ENCODE measurements at regions not wholly inside any gene's neighbourhood (a gene's known extent, or its start where the extent isn't known, plus 50 kb on each side); places are given as distances from the start of the nearest gene placed in this dataset.

GRCh38 chr21:25330266-25330665 is 277.0 kb downstream of the MRPL39 start:
- TF ChIP-seq, protein P1, sequence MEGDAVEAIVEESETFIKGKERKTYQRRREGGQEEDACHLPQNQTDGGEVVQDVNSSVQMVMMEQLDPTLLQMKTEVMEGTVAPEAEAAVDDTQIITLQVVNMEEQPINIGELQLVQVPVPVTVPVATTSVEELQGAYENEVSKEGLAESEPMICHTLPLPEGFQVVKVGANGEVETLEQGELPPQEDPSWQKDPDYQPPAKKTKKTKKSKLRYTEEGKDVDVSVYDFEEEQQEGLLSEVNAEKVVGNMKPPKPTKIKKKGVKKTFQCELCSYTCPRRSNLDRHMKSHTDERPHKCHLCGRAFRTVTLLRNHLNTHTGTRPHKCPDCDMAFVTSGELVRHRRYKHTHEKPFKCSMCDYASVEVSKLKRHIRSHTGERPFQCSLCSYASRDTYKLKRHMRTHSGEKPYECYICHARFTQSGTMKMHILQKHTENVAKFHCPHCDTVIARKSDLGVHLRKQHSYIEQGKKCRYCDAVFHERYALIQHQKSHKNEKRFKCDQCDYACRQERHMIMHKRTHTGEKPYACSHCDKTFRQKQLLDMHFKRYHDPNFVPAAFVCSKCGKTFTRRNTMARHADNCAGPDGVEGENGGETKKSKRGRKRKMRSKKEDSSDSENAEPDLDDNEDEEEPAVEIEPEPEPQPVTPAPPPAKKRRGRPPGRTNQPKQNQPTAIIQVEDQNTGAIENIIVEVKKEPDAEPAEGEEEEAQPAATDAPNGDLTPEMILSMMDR (IDR thresholded peaks at IDR 0.05): no peak
- TF ChIP-seq EP300 (IDR thresholded peaks at IDR 0.05; ENCODE audit: low read depth) (no peak), POLR2A (IDR thresholded peaks at IDR 0.05) (no peak)

All from transverse colon (tissue), 3 donors.